DMS79 (cell line): ENCODE measurements at regions not wholly inside any gene's neighbourhood (a gene's known extent, or its start where the extent isn't known, plus 50 kb on each side); places are given as distances from the start of the nearest gene placed in this dataset.
"Not testable (repeated sequence)": the region's sequence is repeated elsewhere in the genome, so short reads cannot be mapped to it uniquely, and the experiment has no call there.

Experiments
- DNase-seq: peaks from one replicate; lab custom pipeline; 2025; lab: John Stamatoyannopoulos, UW

- no peak for DNase-seq
Measured at GRCh38 chr9:82052081-82052480, 63.5 kb downstream of the SPATA31D1 start.

GRCh38 chr9:82054264-82055015 is 65.9 kb downstream of the SPATA31D1 start:
- no peak for DNase-seq

GRCh38 chr9:82057805-82058204 is 69.2 kb downstream of the SPATA31D1 start:
- no peak for DNase-seq

- DNase-seq: not testable (repeated sequence)
Measured at GRCh38 chr9:82061801-82062200, 73.2 kb downstream of the SPATA31D1 start.

- DNase-seq: no peak
Measured at GRCh38 chr9:82062245-82062644, 73.7 kb downstream of the SPATA31D1 start.

GRCh38 chr9:82073551-82074543 is 85.3 kb downstream of the SPATA31D1 start:
- no peak for DNase-seq

- no peak for DNase-seq
Measured at GRCh38 chr9:82080265-82080664, 91.7 kb downstream of the SPATA31D1 start.

GRCh38 chr9:82081496-82081895 is 92.9 kb downstream of the SPATA31D1 start:
- no peak for DNase-seq

- no peak for DNase-seq
Measured at GRCh38 chr9:82082563-82082962, 94.0 kb downstream of the SPATA31D1 start.

- no peak for DNase-seq
Measured at GRCh38 chr9:82088591-82088990, 100.0 kb downstream of the SPATA31D1 start.

GRCh38 chr9:82090046-82090445 is 101.5 kb downstream of the SPATA31D1 start:
- no peak for DNase-seq

GRCh38 chr9:82091100-82091499 is 102.5 kb downstream of the SPATA31D1 start:
- no peak for DNase-seq

GRCh38 chr9:82091610-82092009 is 103.0 kb downstream of the SPATA31D1 start:
- DNase-seq: no peak

- DNase-seq: no peak
Measured at GRCh38 chr9:82101475-82101874, 112.9 kb downstream of the SPATA31D1 start.

- DNase-seq: no peak
Measured at GRCh38 chr9:82104252-82104651, 115.7 kb downstream of the SPATA31D1 start.

- DNase-seq: no peak
Measured at GRCh38 chr9:82105729-82106128, 117.2 kb downstream of the SPATA31D1 start.

GRCh38 chr9:82106536-82106935 is 118.0 kb downstream of the SPATA31D1 start:
- DNase-seq: no peak

GRCh38 chr9:82108474-82108873 is 119.9 kb downstream of the SPATA31D1 start:
- DNase-seq: no peak

- no peak for DNase-seq
Measured at GRCh38 chr9:82108941-82109340, 120.4 kb downstream of the SPATA31D1 start.

GRCh38 chr9:82109626-82110025 is 121.1 kb downstream of the SPATA31D1 start:
- peak; percentile 96 for DNase-seq

GRCh38 chr9:82110881-82111280 is 122.3 kb downstream of the SPATA31D1 start:
- no peak for DNase-seq

GRCh38 chr9:82115331-82115730 is 126.8 kb downstream of the SPATA31D1 start:
- DNase-seq: no peak

- DNase-seq: no peak
Measured at GRCh38 chr9:82115900-82116299, 127.3 kb downstream of the SPATA31D1 start.
